ENCODE measurements at regions not wholly inside any gene's neighbourhood (a gene's known extent, or its start where the extent isn't known, plus 50 kb on each side); places are given as distances from the start of the nearest gene placed in this dataset.
"Not testable (repeated sequence)": the region's sequence is repeated elsewhere in the genome, so short reads cannot be mapped to it uniquely, and the experiment has no call there.

DNA sequence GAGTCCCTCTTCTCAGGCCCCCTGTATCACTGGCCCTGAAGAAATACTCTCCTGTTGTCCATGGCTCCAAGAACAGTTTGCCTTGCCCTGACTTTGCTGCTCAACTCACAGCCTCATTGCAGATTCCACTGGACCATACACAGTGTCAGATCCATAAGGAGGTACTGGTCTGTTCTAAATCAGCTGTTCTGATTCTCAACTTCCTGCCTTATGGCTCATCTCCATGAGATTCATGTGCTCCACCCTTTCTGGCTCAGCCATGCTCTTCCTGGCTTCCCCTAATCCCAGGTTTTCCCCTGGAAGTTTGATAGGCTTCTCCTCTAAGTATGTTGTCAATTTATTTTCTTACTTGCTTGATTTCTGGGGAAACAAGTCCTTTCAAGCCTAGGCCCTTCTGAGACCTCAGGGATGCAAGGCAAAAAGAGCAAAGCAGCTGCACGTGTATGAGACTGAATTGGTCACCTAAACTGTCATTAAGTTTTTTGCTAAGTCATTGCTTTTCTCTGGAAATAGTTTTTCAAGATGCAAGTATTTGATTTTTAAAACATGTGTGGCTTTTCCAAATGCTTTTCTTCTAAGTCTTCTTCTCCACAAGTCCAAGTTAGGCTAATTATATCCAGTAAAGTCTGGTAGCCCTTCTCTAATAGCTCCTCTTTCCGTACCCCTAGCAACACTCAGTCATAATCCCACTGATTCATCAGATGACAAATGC, 1288.5 kb downstream of the RPIA start:
- ATAC-seq: not testable (repeated sequence)

GRCh38 chr2:89982246-89982645, 1290.8 kb downstream of the RPIA start:
- ATAC-seq: not testable (repeated sequence)

GRCh38 chr2:89985650-89986049, 1294.2 kb downstream of the RPIA start:
- not testable (repeated sequence) for ATAC-seq

DNA sequence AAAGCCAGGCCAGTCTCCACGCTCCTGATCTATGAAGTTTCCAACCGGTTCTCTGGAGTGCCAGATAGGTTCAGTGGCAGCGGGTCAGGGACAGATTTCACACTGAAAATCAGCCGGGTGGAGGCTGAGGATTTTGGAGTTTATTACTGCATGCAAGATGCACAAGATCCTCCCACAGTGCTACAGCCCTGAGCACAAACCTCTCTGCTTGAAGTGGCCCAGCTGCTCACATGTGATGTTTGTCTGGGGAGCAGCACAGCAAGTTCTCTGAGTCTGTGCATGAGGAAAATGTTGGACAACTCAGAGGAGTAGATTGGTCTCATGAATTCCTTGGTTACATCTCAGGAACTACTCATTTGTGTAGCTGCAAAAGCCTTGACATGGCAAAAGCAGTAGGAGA, 1295.1 kb downstream of the RPIA start:
- ATAC-seq: not testable (repeated sequence)

- not testable (repeated sequence) for ATAC-seq
Observed at GRCh38 chr2:89996779-89997178, 1305.3 kb downstream of the RPIA start.

- ATAC-seq: not testable (repeated sequence)
Observed at GRCh38 chr2:90004553-90004952, 1313.1 kb downstream of the RPIA start.

DNA sequence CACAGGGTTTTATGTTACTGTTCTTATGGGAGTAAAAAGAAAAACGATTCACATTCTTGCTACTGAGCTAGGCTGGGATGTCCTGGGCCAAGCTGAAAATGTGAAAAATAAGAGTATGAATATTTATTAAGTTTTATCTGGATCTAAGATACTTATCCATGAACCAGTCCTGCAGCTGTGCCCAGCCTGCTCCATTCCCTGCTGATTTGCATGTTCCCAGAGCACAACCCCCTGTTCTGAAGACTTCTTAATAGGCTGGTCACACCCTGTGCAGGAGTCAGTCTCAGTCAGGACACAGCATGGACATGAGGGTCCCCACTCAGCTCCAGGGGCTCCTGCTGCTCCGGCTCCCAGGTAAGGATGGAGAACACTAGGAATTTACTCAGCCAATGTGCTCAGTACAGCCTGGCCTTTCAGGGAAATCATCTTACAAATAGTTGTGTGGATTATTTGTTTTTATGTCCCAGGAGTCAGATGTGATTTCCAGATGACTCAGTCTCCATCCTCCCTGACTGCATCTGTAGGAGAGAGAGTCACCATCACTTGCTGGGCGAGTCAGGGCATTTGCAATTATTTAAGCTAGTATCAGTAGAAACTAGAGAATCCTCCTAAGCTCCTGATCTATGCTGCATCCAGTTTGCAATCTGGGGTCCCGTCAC, 1319.1 kb downstream of the RPIA start:
- not testable (repeated sequence) for ATAC-seq

DNA sequence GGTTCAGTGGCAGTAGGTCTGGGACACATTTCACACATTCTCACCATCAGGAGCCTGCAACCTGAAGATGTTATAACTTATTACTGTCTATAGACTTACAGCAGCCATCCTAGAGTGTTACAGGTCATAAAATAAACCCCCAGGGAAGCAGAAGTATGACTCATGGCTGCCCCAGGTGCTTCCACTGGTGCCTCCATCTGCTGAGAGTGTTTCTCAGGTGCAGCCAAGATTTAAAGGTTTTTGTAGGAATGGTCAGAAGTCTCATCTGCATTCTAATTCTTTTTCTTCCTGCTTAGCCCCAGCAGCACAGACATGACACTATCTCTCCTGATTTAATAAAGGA, 1319.6 kb downstream of the RPIA start:
- ATAC-seq: not testable (repeated sequence)

- ATAC-seq: not testable (repeated sequence)
Observed at GRCh38 chr2:90019908-90020307, 1328.4 kb downstream of the RPIA start.

DNA sequence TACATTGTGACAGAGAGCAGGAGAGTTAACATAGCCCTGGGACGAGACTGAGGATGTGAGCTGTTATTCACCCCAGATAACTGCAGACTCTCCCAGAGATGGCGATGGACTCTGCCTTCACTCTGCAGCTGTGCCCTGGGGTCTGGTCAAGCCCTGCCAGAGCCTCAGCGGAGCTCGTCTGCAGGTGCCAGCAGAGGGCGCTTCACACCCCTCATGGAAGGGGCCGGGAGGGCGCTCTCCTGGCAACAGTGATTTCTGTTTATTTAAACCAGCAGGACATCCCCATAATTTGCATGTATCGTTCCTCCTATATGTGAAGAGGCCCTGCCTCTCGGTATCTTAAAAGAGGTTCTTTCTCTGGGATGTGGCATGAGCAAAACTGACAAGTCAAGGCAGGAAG, 1329.8 kb downstream of the RPIA start:
- peak; percentile 96 for ATAC-seq

GRCh38 chr2:90027231-90027643, 1335.8 kb downstream of the RPIA start:
- ATAC-seq: peak; percentile 90

DNA sequence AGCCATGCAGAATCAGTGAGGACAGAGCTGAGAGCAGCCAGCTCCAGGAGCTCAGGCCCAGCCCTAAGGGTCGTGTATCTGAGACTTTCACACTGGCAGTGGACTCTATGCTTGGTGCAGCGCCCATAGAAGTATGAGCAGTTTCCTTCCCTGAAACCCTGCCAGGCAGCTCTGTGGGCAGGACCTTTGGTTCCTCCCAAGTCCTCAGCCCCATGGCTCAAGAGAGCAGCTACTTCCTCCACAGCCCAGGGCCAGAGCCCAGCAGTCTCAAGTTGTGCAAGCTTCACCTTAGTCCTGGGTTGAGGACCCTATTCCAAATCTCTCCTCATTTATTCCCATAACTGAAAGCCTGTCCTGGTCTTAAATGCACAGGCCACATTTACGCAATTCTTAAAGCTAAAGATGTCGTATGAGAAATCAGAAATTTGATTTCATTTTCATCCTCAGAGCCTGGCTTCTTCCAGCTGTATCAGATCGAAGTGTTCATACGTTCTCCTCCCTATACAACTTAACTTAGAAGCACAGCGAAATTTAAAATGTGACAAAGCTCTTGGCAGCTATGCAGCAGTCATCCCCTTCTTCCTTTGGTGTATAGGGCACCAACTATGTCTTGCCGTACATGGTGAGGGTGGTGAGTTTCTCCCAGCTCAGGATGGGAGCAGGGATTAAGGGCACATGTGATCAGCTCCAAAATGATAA, 1337.1 kb downstream of the RPIA start:
- ATAC-seq: not testable (repeated sequence)

DNA sequence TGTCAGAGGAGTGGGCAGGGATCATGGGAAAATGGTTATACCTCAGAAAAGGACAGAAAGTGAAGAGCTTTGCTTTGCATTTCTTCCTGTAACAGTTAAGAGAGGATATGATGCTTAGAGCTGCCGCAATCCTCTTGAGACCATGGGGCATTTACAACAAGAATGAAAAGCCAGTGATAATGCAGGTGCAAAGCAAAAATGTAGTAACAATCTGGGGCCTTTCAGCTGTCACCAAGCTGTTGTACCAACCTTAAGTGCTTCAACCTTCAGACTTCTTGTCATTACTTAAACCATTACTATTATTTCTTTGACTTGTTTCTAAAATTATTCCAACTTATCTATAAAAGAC, 1337.6 kb downstream of the RPIA start:
- ATAC-seq: not testable (repeated sequence)

- ATAC-seq: not testable (repeated sequence)
Observed at GRCh38 chr2:90032269-90032668, 1340.8 kb downstream of the RPIA start.

DNA sequence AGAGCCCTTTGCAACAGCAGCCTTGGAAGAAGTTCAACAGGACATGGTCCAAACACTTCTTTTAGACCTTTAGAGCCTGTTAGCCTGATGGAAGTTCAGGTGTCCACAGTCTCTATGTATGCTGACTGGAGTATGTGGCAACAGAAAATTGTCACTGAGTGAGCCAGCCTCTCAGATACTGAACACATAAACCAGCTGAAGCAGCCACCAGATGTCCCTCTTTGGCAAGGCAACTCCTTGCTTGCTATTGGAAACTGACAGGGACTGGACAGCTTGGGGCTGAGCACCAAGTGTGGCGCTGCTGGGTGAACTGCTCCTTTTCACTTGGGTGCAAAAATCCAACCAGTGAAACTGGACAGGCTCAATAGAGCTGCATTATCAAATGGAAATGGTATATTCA, 1344.9 kb downstream of the RPIA start:
- ATAC-seq: not testable (repeated sequence)

DNA sequence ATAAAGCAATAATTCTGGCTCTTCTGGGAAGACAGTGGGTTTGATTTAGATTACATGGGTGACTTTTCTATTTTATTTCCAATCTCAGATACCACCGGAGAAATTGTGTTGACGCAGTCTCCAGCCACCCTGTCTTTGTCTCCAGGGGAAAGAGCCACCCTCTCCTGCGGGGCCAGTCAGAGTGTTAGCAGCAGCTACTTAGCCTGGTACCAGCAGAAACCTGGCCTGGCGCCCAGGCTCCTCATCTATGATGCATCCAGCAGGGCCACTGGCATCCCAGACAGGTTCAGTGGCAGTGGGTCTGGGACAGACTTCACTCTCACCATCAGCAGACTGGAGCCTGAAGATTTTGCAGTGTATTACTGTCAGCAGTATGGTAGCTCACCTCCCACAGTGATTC, 1347.6 kb downstream of the RPIA start:
- not testable (repeated sequence) for ATAC-seq

DNA sequence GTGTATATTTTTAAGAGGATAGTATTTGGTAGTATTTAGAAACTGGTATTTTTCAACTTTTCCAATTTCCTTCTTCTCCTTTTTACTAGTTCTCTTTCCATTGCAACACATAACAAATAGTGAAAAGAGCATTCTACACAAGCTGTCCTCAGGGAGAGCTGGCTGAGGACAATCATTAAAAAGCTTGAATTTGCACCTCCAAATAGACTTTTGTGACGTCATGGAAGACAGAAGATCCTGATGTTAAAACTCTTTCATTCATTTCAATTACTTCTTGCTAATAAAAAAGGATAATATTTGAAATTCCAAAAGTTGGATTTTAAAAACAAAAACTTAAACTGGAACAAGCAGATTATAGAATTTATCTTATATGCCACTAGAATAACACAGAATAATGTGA, 1356.3 kb downstream of the RPIA start:
- not testable (repeated sequence) for ATAC-seq

- not testable (repeated sequence) for ATAC-seq
Observed at GRCh38 chr2:90052113-90052631, 1360.7 kb downstream of the RPIA start.
